ENCODE measurements at regions not wholly inside any gene's neighbourhood (a gene's known extent, or its start where the extent isn't known, plus 50 kb on each side); places are given as distances from the start of the nearest gene placed in this dataset.

DNA sequence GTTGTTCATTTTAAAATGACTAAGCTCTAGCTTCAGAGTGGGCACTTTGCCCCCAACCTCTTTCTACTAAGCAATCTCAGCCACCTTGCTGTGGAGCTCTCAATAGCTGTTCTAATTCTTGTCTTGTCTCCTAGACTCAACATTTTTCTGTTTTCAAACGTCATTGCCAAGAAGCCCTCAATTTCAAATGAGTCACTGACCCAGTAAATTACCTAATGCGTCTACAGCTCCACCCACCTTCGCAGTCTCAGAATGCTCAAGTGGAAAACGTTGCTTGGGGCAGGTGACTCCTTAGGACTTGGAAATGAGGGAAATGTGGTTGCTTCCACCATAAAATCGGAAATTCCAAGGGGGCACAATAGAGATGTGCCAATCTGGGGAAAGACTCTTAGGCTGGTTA, 59.0 kb downstream of the ING2 start:
- TF ChIP-seq ELF4 (IDR thresholded peaks at IDR 0.05) (no peak), HDGF (IDR thresholded peaks at IDR 0.05; ENCODE audit: borderline replicate concordance) (no peak), SP1 (IDR thresholded peaks at IDR 0.05) (no peak)
- ChIA-PET CTCF (interaction anchor here (0.7 kb wide), 1 partner anchor 95 kb away, joined by 3 read pairs; the partner anchor contains the start of gene TRAPPC11), POLR2A (no interaction called here)
- DNase-seq (ENCODE audit: extremely low spot score): no peak

DNA sequence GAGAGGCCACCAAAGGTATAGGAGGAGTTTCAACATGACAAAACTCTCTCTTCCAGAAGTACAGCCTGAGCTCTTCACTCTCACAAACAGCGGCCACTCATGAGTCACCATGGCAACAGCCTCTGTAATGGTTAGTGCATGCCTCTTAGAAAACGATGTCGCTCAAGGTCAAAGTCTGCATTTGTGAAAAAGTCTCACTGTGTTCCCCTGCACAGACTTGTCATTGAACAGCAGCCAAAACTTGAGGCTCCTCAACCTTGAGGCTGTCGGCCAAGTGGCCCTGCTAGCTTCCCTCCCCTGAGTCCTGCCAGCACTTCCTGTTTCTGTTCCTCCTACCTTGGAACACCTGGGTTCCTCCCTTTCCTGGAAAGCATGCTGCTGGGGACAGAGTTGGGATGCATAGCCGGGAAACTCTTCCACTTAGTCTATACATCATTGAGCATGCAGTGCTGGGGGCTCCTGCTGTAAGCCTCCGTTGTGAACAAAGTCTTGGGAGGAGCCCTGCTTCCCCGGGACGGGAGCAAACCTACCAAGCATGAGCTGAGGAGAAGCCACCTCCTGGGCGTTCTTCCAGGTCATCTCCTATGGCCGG, 66.6 kb downstream of the ING2 start:
- ChIA-PET CTCF (no interaction called here), POLR2A (no interaction called here)
- no peak for DNase-seq (ENCODE audit: extremely low spot score)
- TF ChIP-seq BHLHE40 (IDR thresholded peaks at IDR 0.05; ENCODE audit: borderline replicate concordance) (no peak), FOXM1 (IDR thresholded peaks at IDR 0.05; ENCODE audit: borderline replicate concordance) (no peak), TARDBP (IDR thresholded peaks at IDR 0.05) (no peak), FOXA1 (IDR thresholded peaks at IDR 0.05) (no peak), SP1 (IDR thresholded peaks at IDR 0.05) (no peak), LEF1 (IDR thresholded peaks at IDR 0.05; ENCODE audit: borderline replicate concordance) (no peak), ELF4 (IDR thresholded peaks at IDR 0.05) (no peak), HDGF (IDR thresholded peaks at IDR 0.05; ENCODE audit: borderline replicate concordance) (no peak), ZNF384 (IDR thresholded peaks at IDR 0.05) (no peak), ARNT (IDR thresholded peaks at IDR 0.05) (no peak), FOXK2 (IDR thresholded peaks at IDR 0.05) (no peak), CTBP1 (IDR thresholded peaks at IDR 0.05; ENCODE audit: borderline replicate concordance) (no peak), NFRKB (IDR thresholded peaks at IDR 0.05) (no peak), L3MBTL2 (conservative IDR thresholded peaks at IDR 0.05) (no peak), SUZ12 (IDR thresholded peaks at IDR 0.05) (no peak)
- TF ChIP-seq, protein P1, sequence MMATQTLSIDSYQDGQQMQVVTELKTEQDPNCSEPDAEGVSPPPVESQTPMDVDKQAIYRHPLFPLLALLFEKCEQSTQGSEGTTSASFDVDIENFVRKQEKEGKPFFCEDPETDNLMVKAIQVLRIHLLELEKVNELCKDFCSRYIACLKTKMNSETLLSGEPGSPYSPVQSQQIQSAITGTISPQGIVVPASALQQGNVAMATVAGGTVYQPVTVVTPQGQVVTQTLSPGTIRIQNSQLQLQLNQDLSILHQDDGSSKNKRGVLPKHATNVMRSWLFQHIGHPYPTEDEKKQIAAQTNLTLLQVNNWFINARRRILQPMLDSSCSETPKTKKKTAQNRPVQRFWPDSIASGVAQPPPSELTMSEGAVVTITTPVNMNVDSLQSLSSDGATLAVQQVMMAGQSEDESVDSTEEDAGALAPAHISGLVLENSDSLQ (IDR thresholded peaks at IDR 0.05): no peak

DNA sequence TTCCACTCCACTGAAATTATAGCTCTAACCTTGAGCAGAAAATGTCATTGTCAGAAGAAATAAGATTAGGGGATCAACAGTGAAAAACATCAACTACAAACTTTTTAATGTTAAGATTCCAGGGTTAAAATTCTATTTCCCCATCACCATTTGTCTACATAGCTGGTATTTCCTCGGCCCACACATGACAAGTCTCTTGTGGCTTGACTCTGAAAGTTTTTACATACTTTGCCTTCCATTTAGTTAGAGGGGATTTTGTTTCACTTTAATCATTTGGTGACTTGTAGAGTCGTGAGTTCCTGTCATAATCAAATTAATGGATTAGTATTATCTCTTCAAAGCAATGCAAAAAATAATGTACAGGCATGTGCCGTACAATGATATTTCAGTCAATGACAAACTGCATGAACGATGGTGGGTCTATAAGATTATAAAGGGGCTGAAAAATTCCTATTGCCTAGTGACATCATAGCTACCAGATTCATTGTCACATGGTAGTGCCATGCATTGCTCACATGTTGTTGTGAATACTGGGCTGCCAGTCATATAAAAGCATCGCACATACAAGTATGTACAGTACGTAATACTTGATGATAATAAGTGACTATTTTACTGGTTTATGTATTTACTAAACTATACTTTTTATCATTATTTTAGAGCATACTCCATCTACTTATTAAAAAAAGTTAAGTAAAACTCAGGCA, 72.0 kb downstream of the ING2 start:
- TF ChIP-seq NFRKB (IDR thresholded peaks at IDR 0.05) (no peak), L3MBTL2 (conservative IDR thresholded peaks at IDR 0.05) (no peak), CTBP1 (IDR thresholded peaks at IDR 0.05; ENCODE audit: borderline replicate concordance) (no peak), SP1 (IDR thresholded peaks at IDR 0.05) (no peak), ZNF384 (IDR thresholded peaks at IDR 0.05) (no peak)
- TF ChIP-seq, protein P1 (IDR thresholded peaks at IDR 0.05): no peak
- DNase-seq (ENCODE audit: extremely low spot score): no peak
- CTCF ChIA-PET: no interaction called here
- POLR2A ChIA-PET: interaction anchor here (0.6 to 1.0 kb wide), 2 partner anchors 70 to 664 kb away, joined by 3 read pairs; no protein-coding TSS in a partner anchor

DNA sequence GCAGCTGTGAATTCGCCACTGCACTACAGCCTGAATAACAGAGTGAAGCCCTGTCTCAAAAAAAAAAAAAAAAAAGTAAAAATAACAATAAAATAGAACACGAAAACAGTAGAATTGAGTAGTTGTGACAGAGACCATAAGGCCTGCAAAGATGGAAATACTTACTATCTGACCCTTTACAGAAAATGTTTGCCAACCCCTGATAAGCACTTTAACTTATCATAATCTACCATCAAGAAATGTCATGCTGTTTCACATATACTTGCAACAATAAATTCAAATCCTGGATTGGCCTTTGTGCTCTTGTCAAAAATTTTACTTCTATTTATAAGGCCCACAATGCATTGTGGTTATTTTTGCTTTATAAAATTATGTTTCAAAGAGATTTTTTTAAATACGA, 75.5 kb downstream of the ING2 start:
- CTCF ChIA-PET: no interaction called here
- no peak for DNase-seq (ENCODE audit: extremely low spot score)
- POLR2A ChIA-PET: no interaction called here
- TF ChIP-seq FOXK2 (IDR thresholded peaks at IDR 0.05) (no peak), ARNT (IDR thresholded peaks at IDR 0.05) (no peak), SUZ12 (IDR thresholded peaks at IDR 0.05) (no peak), SP1 (IDR thresholded peaks at IDR 0.05) (no peak), FOXM1 (IDR thresholded peaks at IDR 0.05; ENCODE audit: borderline replicate concordance) (no peak), TARDBP (IDR thresholded peaks at IDR 0.05) (no peak), CTBP1 (IDR thresholded peaks at IDR 0.05; ENCODE audit: borderline replicate concordance) (no peak), LEF1 (IDR thresholded peaks at IDR 0.05; ENCODE audit: borderline replicate concordance) (no peak), ZNF384 (IDR thresholded peaks at IDR 0.05) (no peak), L3MBTL2 (conservative IDR thresholded peaks at IDR 0.05) (no peak), HDGF (IDR thresholded peaks at IDR 0.05; ENCODE audit: borderline replicate concordance) (no peak), FOXA1 (IDR thresholded peaks at IDR 0.05) (no peak), BHLHE40 (IDR thresholded peaks at IDR 0.05; ENCODE audit: borderline replicate concordance) (no peak), ELF4 (IDR thresholded peaks at IDR 0.05) (no peak), NFRKB (IDR thresholded peaks at IDR 0.05) (no peak)
- TF ChIP-seq, protein P1 (IDR thresholded peaks at IDR 0.05): no peak

DNA sequence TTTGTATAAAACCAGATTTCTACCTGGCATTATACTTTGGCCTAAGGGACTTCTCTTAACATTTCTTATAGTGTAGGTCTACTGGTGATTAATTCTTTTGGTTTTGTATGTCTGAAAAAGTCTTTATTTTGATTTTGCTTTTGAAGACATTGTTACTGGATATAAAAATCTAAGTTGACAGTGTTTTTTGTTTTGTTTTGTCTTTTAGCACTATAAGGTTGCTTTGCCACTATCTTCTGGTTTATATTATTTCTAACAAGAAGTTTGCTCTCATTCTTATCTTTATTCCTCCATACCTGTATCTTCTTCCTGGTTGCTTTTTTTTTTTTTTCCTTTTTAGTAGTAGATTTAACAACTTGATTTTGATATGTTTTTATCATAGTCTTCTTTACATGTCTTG, 76.0 kb downstream of the ING2 start:
- POLR2A ChIA-PET: no interaction called here

More for the DNA sequence above, 76.0 kb downstream of the ING2 start:
- DNase-seq (ENCODE audit: extremely low spot score): no peak
- CTCF ChIA-PET: no interaction called here
- TF ChIP-seq ELF4 (IDR thresholded peaks at IDR 0.05) (no peak), SP1 (IDR thresholded peaks at IDR 0.05) (no peak), TARDBP (IDR thresholded peaks at IDR 0.05) (no peak), LEF1 (IDR thresholded peaks at IDR 0.05; ENCODE audit: borderline replicate concordance) (no peak), SUZ12 (IDR thresholded peaks at IDR 0.05) (no peak), FOXA1 (IDR thresholded peaks at IDR 0.05) (no peak)
- TF ChIP-seq, protein P1 (IDR thresholded peaks at IDR 0.05): no peak
